ENCODE measurements at regions not wholly inside any gene's neighbourhood (a gene's known extent, or its start where the extent isn't known, plus 50 kb on each side); places are given as distances from the start of the nearest gene placed in this dataset.

DNA sequence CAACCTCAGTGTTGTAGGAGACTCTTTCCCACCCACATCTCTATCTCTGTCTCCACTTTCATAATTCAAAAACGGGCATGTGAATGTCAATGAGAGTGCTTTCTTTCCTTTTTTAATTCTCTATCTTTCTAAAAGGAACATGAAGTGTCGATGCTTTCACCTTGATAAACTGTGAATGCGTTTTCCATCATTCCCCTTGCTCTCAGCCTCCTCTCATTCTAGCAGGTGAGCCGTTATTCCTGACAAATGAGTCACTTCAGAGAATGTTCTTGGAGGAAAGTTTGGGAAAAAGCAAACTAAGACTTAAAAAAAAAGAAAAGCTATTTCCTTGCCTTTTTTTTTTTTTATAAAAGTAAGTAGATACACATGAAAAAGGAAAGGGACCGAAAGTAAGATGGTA is 226.0 kb upstream of the C1orf87 start:
- no peaks in the 10 kb centered on the region for H3K4me1 ChIP-seq (ENCODE audit: control insufficient read depth, insufficient read depth, low read length, poor library complexity, severe bottlenecking)
- no peaks in the 10 kb centered on the region for H3K36me3 ChIP-seq (ENCODE audit: control insufficient read depth, insufficient read depth, low read length)
- no peak overlapping the region for H3K27ac ChIP-seq (ENCODE audit: insufficient read depth, low read length, poor library complexity, severe bottlenecking)
- H3K27me3 ChIP-seq (replicated peaks; ENCODE audit: control insufficient read depth, insufficient read depth, low read length, poor library complexity, severe bottlenecking), result no peaks in the 10 kb centered on the region
- no peaks in the 10 kb centered on the region for H3K9me3 ChIP-seq (ENCODE audit: control insufficient read depth, low read length)
- no peak for DNase-seq
- no peak overlapping the region for H3K4me3 ChIP-seq (ENCODE audit: insufficient read depth, low read depth, low read length, poor library complexity, severe bottlenecking)

DNA sequence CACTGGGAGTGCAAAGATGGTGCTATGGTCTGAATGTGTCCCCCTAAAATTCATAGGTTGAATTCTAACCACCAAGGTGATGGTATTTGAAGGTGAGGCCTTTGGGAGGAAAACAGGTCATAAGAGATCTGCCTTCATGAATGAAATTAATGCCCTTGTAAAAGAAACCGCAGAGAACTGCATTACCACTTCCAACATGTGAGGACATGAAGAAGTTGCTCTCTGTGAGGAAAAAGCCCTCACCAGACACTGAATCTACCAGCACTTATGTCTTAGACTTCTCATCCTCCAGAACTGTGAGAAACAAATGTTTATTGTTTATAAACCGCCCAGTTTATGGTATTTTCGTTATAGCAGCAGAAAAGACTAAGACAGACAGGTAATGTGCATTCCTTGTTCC is 224.7 kb upstream of the C1orf87 start:
- H3K36me3 ChIP-seq (ENCODE audit: control insufficient read depth, insufficient read depth, low read length), result no peaks in the 10 kb centered on the region
- H3K9me3 ChIP-seq (ENCODE audit: control insufficient read depth, low read length), result no peaks in the 10 kb centered on the region
- no peak overlapping the region for H3K27ac ChIP-seq (ENCODE audit: insufficient read depth, low read length, poor library complexity, severe bottlenecking)
- no peaks in the 10 kb centered on the region for H3K27me3 ChIP-seq (replicated peaks; ENCODE audit: control insufficient read depth, insufficient read depth, low read length, poor library complexity, severe bottlenecking)
- no peak for DNase-seq
- H3K4me1 ChIP-seq (ENCODE audit: control insufficient read depth, insufficient read depth, low read length, poor library complexity, severe bottlenecking), result no peaks in the 10 kb centered on the region
- H3K4me3 ChIP-seq (ENCODE audit: insufficient read depth, low read depth, low read length, poor library complexity, severe bottlenecking), result no peak overlapping the region

DNA sequence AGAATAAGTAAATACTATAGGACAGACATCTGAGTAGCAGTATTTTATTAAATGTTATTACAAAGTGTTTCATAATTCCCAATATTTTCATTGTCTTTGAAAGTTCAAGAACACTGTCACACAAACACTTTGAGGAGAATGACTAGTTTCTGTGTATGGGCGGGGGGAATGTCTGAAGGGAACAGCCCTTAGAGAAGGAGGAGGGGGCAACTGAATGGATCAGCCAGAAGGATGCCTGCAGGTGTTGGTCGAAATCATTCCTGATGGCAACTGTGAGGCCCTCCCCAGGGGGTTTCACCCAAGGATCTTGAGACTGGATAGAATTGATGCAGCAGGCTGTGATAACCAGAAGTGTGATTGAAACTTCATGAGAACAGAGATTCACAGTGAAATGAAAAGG is 223.2 kb upstream of the C1orf87 start:
- no peaks in the 10 kb centered on the region for H3K36me3 ChIP-seq (ENCODE audit: control insufficient read depth, insufficient read depth, low read length)
- H3K4me3 ChIP-seq (ENCODE audit: insufficient read depth, low read depth, low read length, poor library complexity, severe bottlenecking), result no peak overlapping the region
- H3K27me3 ChIP-seq (replicated peaks; ENCODE audit: control insufficient read depth, insufficient read depth, low read length, poor library complexity, severe bottlenecking), result no peaks in the 10 kb centered on the region
- no peaks in the 10 kb centered on the region for H3K9me3 ChIP-seq (ENCODE audit: control insufficient read depth, low read length)
- H3K4me1 ChIP-seq (ENCODE audit: control insufficient read depth, insufficient read depth, low read length, poor library complexity, severe bottlenecking), result no peaks in the 10 kb centered on the region
- no peak overlapping the region for H3K27ac ChIP-seq (ENCODE audit: insufficient read depth, low read length, poor library complexity, severe bottlenecking)
- DNase-seq, result no peak

DNA sequence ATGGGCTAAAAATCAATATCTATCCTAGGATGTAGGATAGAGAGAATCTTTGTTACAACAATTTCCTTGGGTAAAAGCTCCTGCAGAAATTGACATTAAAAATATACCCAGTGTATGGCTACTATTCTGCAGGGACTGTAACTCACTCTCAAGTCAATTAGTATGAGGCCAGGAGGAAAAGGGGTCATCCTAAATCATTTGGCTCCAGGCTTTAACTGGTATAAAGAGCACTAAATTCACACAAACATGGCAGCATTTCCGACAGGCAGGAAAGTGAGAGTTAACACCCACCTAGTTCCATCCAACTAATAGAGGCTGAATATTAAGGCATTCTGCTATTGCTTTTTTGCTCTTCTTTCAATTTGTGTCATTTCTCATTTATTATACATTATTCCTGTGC is 218.6 kb upstream of the C1orf87 start:
- DNase-seq, result no peak
- Histone ChIP-seq H3K9me3 (ENCODE audit: control insufficient read depth, low read length) (no peaks in the 10 kb centered on the region), H3K36me3 (ENCODE audit: control insufficient read depth, insufficient read depth, low read length) (no peaks in the 10 kb centered on the region), H3K4me3 (ENCODE audit: insufficient read depth, low read depth, low read length, poor library complexity, severe bottlenecking) (no peak overlapping the region), H3K4me1 (ENCODE audit: control insufficient read depth, insufficient read depth, low read length, poor library complexity, severe bottlenecking) (no peaks in the 10 kb centered on the region), H3K27ac (ENCODE audit: insufficient read depth, low read length, poor library complexity, severe bottlenecking) (no peak overlapping the region), H3K27me3 (replicated peaks; ENCODE audit: control insufficient read depth, insufficient read depth, low read length, poor library complexity, severe bottlenecking) (no peaks in the 10 kb centered on the region)

DNA sequence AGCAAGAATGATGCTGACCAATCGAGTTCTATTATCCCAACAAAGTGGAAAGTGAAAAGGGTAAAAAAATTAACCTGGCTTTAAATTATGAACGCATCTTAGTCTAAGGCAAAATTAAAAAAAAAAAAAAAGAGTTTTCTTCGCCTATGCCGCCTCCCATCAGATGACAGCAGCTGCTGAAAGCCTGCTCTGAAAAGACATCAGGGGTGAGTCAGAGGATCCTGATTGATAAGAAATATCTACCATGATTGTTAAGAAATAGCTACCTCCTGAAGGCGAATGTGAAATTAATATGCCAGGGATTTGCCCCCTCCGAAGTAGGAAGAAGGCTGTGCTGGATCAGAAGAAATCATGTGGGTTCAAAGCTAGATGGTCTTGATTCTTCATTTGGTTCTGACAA is 216.8 kb upstream of the C1orf87 start:
- no peak for DNase-seq
- H3K36me3 ChIP-seq (ENCODE audit: control insufficient read depth, insufficient read depth, low read length), result no peaks in the 10 kb centered on the region
- no peaks in the 10 kb centered on the region for H3K27me3 ChIP-seq (replicated peaks; ENCODE audit: control insufficient read depth, insufficient read depth, low read length, poor library complexity, severe bottlenecking)

DNA sequence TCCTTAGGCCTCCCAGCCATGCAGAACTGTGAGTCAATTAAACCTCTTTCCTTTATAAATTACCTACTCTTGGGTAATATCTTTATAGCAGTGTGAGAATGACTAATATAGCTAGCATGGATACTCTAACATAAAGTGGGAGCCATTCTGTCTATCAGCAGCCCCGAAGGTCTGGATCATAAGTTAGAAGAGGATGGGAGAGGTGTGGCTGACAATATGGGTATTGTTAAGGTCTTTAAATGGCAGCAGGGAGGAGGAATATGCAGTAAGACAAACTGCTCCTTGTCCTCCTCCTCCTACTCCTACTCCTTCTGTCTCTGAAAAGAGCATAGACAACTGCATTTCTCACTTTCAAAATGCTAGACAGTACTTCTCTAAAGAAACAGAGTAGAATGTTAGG is 214.0 kb upstream of the C1orf87 start:
- DNase-seq, result no peak
- Histone ChIP-seq H3K27me3 (replicated peaks; ENCODE audit: control insufficient read depth, insufficient read depth, low read length, poor library complexity, severe bottlenecking) (no peaks in the 10 kb centered on the region), H3K9me3 (ENCODE audit: control insufficient read depth, low read length) (no peaks in the 10 kb centered on the region), H3K4me1 (ENCODE audit: control insufficient read depth, insufficient read depth, low read length, poor library complexity, severe bottlenecking) (no peaks in the 10 kb centered on the region), H3K4me3 (ENCODE audit: insufficient read depth, low read depth, low read length, poor library complexity, severe bottlenecking) (no peak overlapping the region), H3K27ac (ENCODE audit: insufficient read depth, low read length, poor library complexity, severe bottlenecking) (no peak overlapping the region), H3K36me3 (ENCODE audit: control insufficient read depth, insufficient read depth, low read length) (no peaks in the 10 kb centered on the region)

More for the DNA sequence above, 216.8 kb upstream of the C1orf87 start:
- H3K27ac ChIP-seq (ENCODE audit: insufficient read depth, low read length, poor library complexity, severe bottlenecking), result no peak overlapping the region
- H3K9me3 ChIP-seq (ENCODE audit: control insufficient read depth, low read length), result no peaks in the 10 kb centered on the region
- no peaks in the 10 kb centered on the region for H3K4me1 ChIP-seq (ENCODE audit: control insufficient read depth, insufficient read depth, low read length, poor library complexity, severe bottlenecking)
- no peak overlapping the region for H3K4me3 ChIP-seq (ENCODE audit: insufficient read depth, low read depth, low read length, poor library complexity, severe bottlenecking)

DNA sequence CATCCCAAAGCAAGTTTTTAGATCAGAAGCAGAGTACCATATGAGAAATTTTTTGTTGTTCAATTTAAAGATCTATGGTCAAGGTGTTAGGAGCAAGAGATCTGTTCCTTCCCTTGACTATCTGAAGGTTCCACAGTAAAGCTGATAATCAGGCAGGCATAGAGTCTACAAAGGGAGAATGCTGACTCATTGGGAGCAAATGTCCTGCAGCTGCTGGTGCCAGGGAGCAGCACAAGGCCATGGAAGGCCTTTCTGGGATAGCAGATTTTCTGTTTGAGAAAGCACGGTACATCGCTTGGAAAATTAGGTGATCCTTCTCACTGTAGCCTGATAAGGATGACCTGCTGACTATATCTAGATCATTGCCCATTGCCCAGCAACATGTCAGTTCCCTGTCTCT is 210.1 kb upstream of the C1orf87 start:
- no peak for DNase-seq
- Histone ChIP-seq H3K27ac (ENCODE audit: insufficient read depth, low read length, poor library complexity, severe bottlenecking) (no peak overlapping the region), H3K9me3 (ENCODE audit: control insufficient read depth, low read length) (no peaks in the 10 kb centered on the region), H3K4me1 (ENCODE audit: control insufficient read depth, insufficient read depth, low read length, poor library complexity, severe bottlenecking) (no peaks in the 10 kb centered on the region), H3K36me3 (ENCODE audit: control insufficient read depth, insufficient read depth, low read length) (no peaks in the 10 kb centered on the region), H3K27me3 (replicated peaks; ENCODE audit: control insufficient read depth, insufficient read depth, low read length, poor library complexity, severe bottlenecking) (no peaks in the 10 kb centered on the region), H3K4me3 (ENCODE audit: insufficient read depth, low read depth, low read length, poor library complexity, severe bottlenecking) (no peak overlapping the region)

DNA sequence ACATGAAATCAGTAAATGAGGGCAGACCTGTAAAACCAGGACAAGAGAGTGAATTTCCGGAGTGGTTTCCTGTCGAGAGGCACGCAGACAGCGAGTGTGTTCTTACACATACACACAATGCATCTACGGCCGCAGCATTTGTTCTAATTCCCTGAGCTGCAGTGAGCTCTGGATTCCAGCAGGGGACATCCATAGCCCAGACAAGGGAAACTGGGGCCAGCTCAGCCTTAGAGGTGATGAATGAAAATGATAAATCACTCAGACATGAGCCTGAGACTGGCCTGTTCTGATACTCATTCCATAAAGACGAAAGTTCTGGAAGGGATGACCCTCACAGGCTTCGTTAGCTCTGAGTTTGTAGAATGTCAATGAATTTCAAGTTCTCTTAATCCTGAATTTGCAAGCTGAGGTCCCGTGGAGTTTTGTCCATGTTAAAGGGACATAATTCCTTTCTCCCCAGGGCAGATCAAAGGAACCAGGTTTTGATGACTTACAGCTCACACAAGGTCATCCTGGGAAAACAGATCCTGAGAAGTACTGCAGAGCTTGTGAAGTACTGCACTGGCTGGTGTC is 207.9 kb upstream of the C1orf87 start:
- H3K27me3 ChIP-seq (replicated peaks; ENCODE audit: control insufficient read depth, insufficient read depth, low read length, poor library complexity, severe bottlenecking), result no peaks in the 10 kb centered on the region
- no peaks in the 10 kb centered on the region for H3K9me3 ChIP-seq (ENCODE audit: control insufficient read depth, low read length)
- H3K36me3 ChIP-seq (ENCODE audit: control insufficient read depth, insufficient read depth, low read length), result no peaks in the 10 kb centered on the region
- H3K4me3 ChIP-seq (ENCODE audit: insufficient read depth, low read depth, low read length, poor library complexity, severe bottlenecking), result no peak overlapping the region
- H3K4me1 ChIP-seq (ENCODE audit: control insufficient read depth, insufficient read depth, low read length, poor library complexity, severe bottlenecking), result no peaks in the 10 kb centered on the region
- DNase-seq, result no peak
- H3K27ac ChIP-seq (ENCODE audit: insufficient read depth, low read length, poor library complexity, severe bottlenecking), result no peak overlapping the region

DNA sequence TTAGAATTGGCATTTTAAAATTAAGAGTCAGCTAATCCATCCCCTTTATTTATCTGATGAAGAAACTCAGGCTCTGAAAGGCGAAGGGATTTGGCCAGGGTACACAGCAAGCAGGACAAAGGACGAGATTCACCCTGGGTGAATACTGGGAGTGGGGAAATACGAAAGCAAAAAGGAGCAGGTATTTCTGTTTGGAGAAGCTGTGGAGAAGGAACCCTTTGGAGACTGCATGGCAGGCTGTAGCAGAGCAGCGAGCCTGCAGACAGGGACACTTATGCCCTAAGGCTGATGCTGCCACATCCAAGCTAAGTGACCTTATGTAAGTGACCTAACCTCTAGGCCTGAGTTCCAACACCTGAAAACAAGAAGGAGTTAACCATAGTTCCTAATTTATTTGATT is 207.2 kb upstream of the C1orf87 start:
- no peaks in the 10 kb centered on the region for H3K27me3 ChIP-seq (replicated peaks; ENCODE audit: control insufficient read depth, insufficient read depth, low read length, poor library complexity, severe bottlenecking)
- H3K9me3 ChIP-seq (ENCODE audit: control insufficient read depth, low read length), result no peaks in the 10 kb centered on the region
- no peak overlapping the region for H3K27ac ChIP-seq (ENCODE audit: insufficient read depth, low read length, poor library complexity, severe bottlenecking)
- H3K4me1 ChIP-seq (ENCODE audit: control insufficient read depth, insufficient read depth, low read length, poor library complexity, severe bottlenecking), result no peaks in the 10 kb centered on the region
- H3K36me3 ChIP-seq (ENCODE audit: control insufficient read depth, insufficient read depth, low read length), result no peaks in the 10 kb centered on the region
- no peak for DNase-seq
- no peak overlapping the region for H3K4me3 ChIP-seq (ENCODE audit: insufficient read depth, low read depth, low read length, poor library complexity, severe bottlenecking)

DNA sequence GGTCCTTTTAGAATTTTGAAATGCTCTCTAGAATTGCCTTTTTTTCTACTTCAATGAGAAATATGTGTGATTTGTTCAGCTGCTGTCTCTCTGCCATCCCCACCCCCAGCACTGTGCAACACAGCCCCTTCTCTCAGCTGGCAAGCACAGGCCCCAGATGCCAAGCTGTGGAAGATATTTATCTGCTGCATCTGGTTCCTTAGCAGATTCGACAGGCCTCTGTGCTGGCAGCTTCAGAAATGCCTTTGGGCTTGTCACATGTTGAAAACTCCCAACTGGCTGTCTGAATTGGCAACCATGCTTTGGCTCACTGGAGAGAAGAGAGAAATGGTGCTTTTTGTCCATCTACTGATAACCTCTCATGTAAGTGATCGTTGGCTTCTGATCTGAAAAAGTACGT is 206.7 kb upstream of the C1orf87 start:
- Histone ChIP-seq H3K27ac (ENCODE audit: insufficient read depth, low read length, poor library complexity, severe bottlenecking) (no peak overlapping the region), H3K4me3 (ENCODE audit: insufficient read depth, low read depth, low read length, poor library complexity, severe bottlenecking) (no peak overlapping the region), H3K9me3 (ENCODE audit: control insufficient read depth, low read length) (no peaks in the 10 kb centered on the region), H3K27me3 (replicated peaks; ENCODE audit: control insufficient read depth, insufficient read depth, low read length, poor library complexity, severe bottlenecking) (no peaks in the 10 kb centered on the region), H3K36me3 (ENCODE audit: control insufficient read depth, insufficient read depth, low read length) (no peaks in the 10 kb centered on the region), H3K4me1 (ENCODE audit: control insufficient read depth, insufficient read depth, low read length, poor library complexity, severe bottlenecking) (no peaks in the 10 kb centered on the region)
- no peak for DNase-seq

DNA sequence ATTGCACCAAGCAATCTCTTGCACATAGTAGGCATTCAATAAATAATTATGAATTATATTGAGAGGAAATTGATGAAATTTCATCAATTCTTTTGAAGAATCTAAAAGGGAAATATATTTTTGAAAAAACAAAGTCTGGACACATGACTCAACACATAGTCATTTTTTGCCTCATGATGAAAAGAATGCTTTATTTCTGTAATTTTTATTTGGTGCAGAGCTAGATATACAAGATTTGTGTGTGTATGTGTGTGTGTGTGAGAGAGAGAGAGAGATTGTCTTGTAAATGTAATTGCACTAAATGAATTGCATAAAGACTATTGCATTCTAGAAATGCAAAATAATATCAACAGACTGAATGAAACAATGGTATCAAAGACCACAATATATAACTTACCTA is 206.2 kb upstream of the C1orf87 start:
- H3K36me3 ChIP-seq (ENCODE audit: control insufficient read depth, insufficient read depth, low read length), result no peaks in the 10 kb centered on the region
- H3K9me3 ChIP-seq (ENCODE audit: control insufficient read depth, low read length), result no peaks in the 10 kb centered on the region
- H3K27ac ChIP-seq (ENCODE audit: insufficient read depth, low read length, poor library complexity, severe bottlenecking), result no peak overlapping the region
- no peaks in the 10 kb centered on the region for H3K4me1 ChIP-seq (ENCODE audit: control insufficient read depth, insufficient read depth, low read length, poor library complexity, severe bottlenecking)
- no peak overlapping the region for H3K4me3 ChIP-seq (ENCODE audit: insufficient read depth, low read depth, low read length, poor library complexity, severe bottlenecking)
- H3K27me3 ChIP-seq (replicated peaks; ENCODE audit: control insufficient read depth, insufficient read depth, low read length, poor library complexity, severe bottlenecking), result no peaks in the 10 kb centered on the region
- DNase-seq, result no peak

Data from effector memory CD4-positive, alpha-beta T cell (primary cell).